ENCODE measurements at regions not wholly inside any gene's neighbourhood (a gene's known extent, or its start where the extent isn't known, plus 50 kb on each side); places are given as distances from the start of the nearest gene placed in this dataset.

DNA sequence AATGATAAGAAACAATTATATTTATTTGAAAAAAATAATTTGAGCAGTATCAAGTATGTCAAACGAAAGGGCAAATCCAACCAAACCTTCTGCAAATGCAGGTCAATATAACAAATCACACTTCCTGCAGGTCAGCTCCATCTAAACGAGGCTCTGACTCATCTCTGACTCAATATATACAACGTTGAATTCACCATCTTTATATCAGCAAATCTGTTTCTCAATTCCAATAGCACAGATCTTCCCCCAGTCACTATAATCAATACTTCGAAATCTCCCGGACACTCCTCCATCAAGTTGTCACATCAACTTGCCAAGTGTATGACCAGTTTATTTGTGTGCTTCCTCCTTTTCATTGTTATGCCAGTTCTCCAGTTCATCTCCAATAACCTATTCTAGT lies 388.9 kb downstream of the ZEB2 start:
- H3K27me3 Mint-ChIP-seq (ENCODE audit: low read depth): no peaks in the 10 kb centered on the region
- H3K27ac Mint-ChIP-seq: no peak overlapping the region
- H3K4me3 Mint-ChIP-seq: no peak overlapping the region

DNA sequence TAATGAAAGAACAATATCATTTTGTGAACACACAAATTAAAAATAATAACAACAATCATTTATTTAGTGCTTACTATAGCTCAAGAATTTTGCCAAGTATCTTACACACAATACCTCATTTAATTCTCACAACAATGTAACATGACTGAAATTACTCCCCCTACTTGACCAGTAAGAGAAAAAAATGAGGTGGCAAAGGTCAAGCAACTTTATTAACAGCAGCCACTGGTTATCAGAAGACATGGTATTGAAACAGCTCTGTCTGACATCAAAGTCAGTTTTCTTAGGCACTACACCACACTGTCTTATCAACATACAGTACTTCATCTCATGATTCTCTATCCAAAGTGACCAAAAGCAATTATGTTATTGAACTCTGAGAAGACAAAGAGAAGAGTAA lies 389.4 kb downstream of the ZEB2 start:
- Mint-ChIP-seq H3K9me3 (no peaks in the 10 kb centered on the region), H3K27me3 (ENCODE audit: low read depth) (no peaks in the 10 kb centered on the region), H3K4me1 (peaks cover 4% of the 10 kb centered on the region), H3K36me3 (ENCODE audit: low read depth) (no peaks in the 10 kb centered on the region), H3K27ac (no peak overlapping the region), H3K4me3 (no peak overlapping the region)
- TF ChIP-seq, protein P1, sequence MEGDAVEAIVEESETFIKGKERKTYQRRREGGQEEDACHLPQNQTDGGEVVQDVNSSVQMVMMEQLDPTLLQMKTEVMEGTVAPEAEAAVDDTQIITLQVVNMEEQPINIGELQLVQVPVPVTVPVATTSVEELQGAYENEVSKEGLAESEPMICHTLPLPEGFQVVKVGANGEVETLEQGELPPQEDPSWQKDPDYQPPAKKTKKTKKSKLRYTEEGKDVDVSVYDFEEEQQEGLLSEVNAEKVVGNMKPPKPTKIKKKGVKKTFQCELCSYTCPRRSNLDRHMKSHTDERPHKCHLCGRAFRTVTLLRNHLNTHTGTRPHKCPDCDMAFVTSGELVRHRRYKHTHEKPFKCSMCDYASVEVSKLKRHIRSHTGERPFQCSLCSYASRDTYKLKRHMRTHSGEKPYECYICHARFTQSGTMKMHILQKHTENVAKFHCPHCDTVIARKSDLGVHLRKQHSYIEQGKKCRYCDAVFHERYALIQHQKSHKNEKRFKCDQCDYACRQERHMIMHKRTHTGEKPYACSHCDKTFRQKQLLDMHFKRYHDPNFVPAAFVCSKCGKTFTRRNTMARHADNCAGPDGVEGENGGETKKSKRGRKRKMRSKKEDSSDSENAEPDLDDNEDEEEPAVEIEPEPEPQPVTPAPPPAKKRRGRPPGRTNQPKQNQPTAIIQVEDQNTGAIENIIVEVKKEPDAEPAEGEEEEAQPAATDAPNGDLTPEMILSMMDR (IDR thresholded peaks at IDR 0.05; ENCODE audit: unreplicated experiment in 3 of 3): no peak

More for the DNA sequence above, 388.9 kb downstream of the ZEB2 start:
- H3K4me1 Mint-ChIP-seq: no peaks in the 10 kb centered on the region
- TF ChIP-seq, protein P1 (IDR thresholded peaks at IDR 0.05; ENCODE audit: unreplicated experiment in 3 of 3): no peak
- H3K36me3 Mint-ChIP-seq (ENCODE audit: low read depth): no peaks in the 10 kb centered on the region
- no peaks in the 10 kb centered on the region for H3K9me3 Mint-ChIP-seq

DNA sequence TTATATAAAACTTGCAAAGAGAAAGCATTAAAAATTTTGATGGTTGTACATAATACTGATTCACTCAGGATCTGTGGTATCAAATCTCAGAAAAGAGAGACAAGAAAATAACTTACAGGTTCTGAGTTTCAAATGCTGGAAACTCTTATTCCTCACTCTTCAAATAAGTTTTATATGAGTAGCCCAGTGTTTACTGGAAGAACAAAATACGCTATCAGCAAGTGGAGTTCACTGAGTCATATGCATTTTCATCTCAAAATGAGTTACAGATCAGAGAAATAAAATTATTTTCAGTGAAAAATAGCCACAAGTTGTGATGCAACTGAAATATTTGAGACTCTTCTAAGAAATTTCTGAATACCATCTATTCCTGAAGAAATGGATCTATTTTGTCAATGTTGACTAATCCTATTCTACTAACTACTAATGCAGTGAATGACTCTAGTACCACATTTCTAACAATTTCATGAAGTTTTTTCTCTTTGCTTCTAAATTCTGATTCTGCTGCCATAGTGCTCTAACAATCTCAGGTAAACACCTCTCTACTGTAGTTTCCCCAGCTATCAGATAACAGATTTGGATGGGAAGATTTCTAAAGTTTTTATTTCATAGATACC lies 391.7 kb downstream of the ZEB2 start:
- Mint-ChIP-seq H3K27ac (no peak overlapping the region), H3K27me3 (ENCODE audit: low read depth) (no peaks in the 10 kb centered on the region), H3K36me3 (ENCODE audit: low read depth) (no peaks in the 10 kb centered on the region), H3K4me1 (peaks cover 7% of the 10 kb centered on the region), H3K4me3 (no peak overlapping the region), H3K9me3 (no peaks in the 10 kb centered on the region)
- TF ChIP-seq, protein P1 (IDR thresholded peaks at IDR 0.05; ENCODE audit: unreplicated experiment in 3 of 3): no peak

DNA sequence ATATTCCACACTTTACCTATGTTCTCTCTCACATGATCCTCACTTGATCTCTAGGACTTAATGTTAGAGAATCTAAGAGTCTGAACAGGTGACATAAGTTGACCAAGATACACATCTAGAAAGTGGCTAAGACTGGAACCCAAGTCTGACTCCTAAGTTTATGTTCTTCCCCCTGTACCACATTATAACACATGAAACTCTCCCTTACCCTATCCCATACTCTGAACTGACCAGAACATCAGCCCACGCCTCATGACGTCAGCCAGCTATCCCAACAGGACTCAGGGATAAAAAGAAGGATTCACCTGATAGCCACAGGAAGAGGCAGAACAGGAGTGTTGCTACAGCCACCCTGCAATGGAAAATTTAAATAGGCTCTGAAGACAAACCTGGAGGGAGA lies 392.2 kb downstream of the ZEB2 start:
- Mint-ChIP-seq H3K36me3 (ENCODE audit: low read depth) (no peaks in the 10 kb centered on the region), H3K27ac (no peak overlapping the region), H3K4me3 (no peak overlapping the region), H3K9me3 (no peaks in the 10 kb centered on the region), H3K27me3 (ENCODE audit: low read depth) (no peaks in the 10 kb centered on the region), H3K4me1 (peaks cover 7% of the 10 kb centered on the region)
- TF ChIP-seq, protein P1 (IDR thresholded peaks at IDR 0.05; ENCODE audit: unreplicated experiment in 3 of 3): no peak

DNA sequence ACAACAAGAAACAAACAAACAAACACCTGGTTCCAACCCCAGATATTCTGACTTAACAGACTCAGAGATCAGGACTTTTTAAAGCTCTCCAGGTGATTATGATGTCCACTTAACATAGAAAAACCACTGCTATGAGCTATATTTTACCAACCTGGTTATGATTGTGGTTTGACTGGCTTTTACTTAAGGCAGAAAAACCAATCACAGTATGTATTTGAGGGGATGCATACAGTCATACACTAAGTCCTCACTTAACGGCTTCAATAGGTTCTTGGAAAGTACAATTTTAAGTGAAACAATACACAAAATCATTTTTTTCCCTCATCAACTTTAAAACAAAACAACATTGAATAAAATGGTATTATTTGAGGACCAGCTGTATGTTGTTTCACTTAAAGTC lies 393.6 kb downstream of the ZEB2 start:
- H3K27ac Mint-ChIP-seq: no peak overlapping the region
- TF ChIP-seq, protein P1 (IDR thresholded peaks at IDR 0.05; ENCODE audit: unreplicated experiment in 3 of 3): no peak
- no peak overlapping the region for H3K4me3 Mint-ChIP-seq
- H3K27me3 Mint-ChIP-seq (ENCODE audit: low read depth): no peaks in the 10 kb centered on the region
- no peaks in the 10 kb centered on the region for H3K36me3 Mint-ChIP-seq (ENCODE audit: low read depth)
- H3K4me1 Mint-ChIP-seq: peaks cover 7% of the 10 kb centered on the region
- H3K9me3 Mint-ChIP-seq: no peaks in the 10 kb centered on the region

DNA sequence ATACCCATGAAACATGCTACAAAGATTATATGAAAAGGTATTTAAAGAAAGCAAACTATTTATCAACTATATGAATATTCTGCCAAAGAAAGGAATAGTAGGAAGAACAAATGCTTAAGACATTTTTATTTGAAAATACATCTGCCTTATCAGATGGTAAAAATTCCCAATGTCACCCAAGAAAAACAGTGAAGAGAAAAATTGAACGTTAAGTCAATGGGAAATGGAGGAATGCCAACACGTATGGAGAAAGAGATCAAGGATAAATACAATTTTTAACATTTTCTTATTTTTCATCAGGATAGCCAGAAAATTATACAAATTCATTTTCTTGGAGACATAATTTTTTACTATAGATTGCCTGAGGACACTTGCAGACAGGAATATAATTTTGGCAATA lies 394.2 kb downstream of the ZEB2 start:
- no peaks in the 10 kb centered on the region for H3K36me3 Mint-ChIP-seq (ENCODE audit: low read depth)
- H3K27me3 Mint-ChIP-seq (ENCODE audit: low read depth): no peaks in the 10 kb centered on the region
- H3K9me3 Mint-ChIP-seq: no peaks in the 10 kb centered on the region
- TF ChIP-seq, protein P1 (IDR thresholded peaks at IDR 0.05; ENCODE audit: unreplicated experiment in 3 of 3): no peak
- H3K4me1 Mint-ChIP-seq: peaks cover 7% of the 10 kb centered on the region
- peak overlapping the region; percentile 16 to 42 (median 26) for H3K27ac Mint-ChIP-seq
- no peak overlapping the region for H3K4me3 Mint-ChIP-seq
